A549 (cell line): ENCODE measurements at regions not wholly inside any gene's neighbourhood (a gene's known extent, or its start where the extent isn't known, plus 50 kb on each side); places are given as distances from the start of the nearest gene placed in this dataset.
"Not testable (repeated sequence)": the region's sequence is repeated elsewhere in the genome, so short reads cannot be mapped to it uniquely, and the experiment has no call there.

Experiments
- BHLHE40 ChIP-seq: IDR thresholded peaks from 2 replicates; pipeline ENCODE4 v1.6.1; 2012; ENCODE audit warnings: low read depth, low read length, inconsistent platforms
- CBX8 ChIP-seq: fragments of 200-600 bp; sonication (generic); IDR thresholded peaks from 2 replicates; pipeline ENCODE4 v1.6.1; 2016
- CTCF ChIP-seq: fragments of >200 bp; sonication (Bioruptor Twin); formaldehyde crosslinking; IDR thresholded peaks from 3 replicates; pipeline ENCODE4 v1.5.1; 2016
- EP300 ChIP-seq, 2 experiments: fragments of >200 bp; sonication (Bioruptor Twin); formaldehyde crosslinking; IDR thresholded peaks; 2 replicates in 1 of 2; 3 replicates in 1 of 2; pipeline ENCODE4 v1.6.1; 2016 to 2017
- HDAC2 ChIP-seq: fragments of 200-600 bp; sonication (generic); IDR thresholded peaks from 2 replicates; pipeline ENCODE4 v1.6.1; 2016
- POLR2A ChIP-seq: IDR thresholded peaks from 2 replicates; pipeline ENCODE4 v1.6.1; 2012; ENCODE audit warnings: mild to moderate bottlenecking, low read length
- SMC3 ChIP-seq: fragments of >200 bp; sonication (Bioruptor Twin); formaldehyde crosslinking; IDR thresholded peaks from 3 replicates; pipeline ENCODE4 v1.6.1; 2018; ENCODE audit warnings: inconsistent platforms
- TF ChIP-seq, protein P1 (sequence below): IDR thresholded peaks from 2 replicates; pipeline ENCODE4 v1.6.1; 2012
- TF ChIP-seq, protein P2 (sequence below): fragments of 200-600 bp; sonication (generic); IDR thresholded peaks from 2 replicates; pipeline ENCODE4 v1.6.1; 2016; ENCODE audit warnings: antibody characterized with exemption, mild to moderate bottlenecking, moderate library complexity

DNA sequence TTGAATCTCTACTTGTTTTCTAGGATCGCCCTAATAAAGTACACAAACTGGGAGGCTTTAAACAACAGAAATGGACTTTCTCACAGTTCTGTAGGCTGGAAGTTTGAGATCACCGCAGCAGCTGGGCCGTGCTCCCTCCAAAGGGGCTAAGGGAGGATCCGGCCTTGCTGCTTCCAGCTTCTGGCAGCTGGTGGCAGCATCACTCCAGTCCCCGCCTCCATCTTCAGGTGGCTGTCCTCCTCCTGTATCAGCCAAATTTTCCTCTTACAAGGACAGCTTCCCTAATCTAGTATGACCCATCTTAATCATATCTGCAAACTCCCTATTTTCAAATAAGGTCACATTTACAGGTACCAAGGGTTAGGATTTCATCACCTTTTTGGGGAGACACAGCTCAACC is 120.5 kb downstream of the MRPL57 start:
- TF ChIP-seq CTCF = peak; percentile 31
- not testable (repeated sequence) for TF ChIP-seq BHLHE40; CBX8; POLR2A; HDAC2; EP300 (IDR thresholded peaks at IDR 0.05)
- TF ChIP-seq, protein P1, sequence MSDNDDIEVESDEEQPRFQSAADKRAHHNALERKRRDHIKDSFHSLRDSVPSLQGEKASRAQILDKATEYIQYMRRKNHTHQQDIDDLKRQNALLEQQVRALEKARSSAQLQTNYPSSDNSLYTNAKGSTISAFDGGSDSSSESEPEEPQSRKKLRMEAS = not testable (repeated sequence)
- TF ChIP-seq, protein P2, sequence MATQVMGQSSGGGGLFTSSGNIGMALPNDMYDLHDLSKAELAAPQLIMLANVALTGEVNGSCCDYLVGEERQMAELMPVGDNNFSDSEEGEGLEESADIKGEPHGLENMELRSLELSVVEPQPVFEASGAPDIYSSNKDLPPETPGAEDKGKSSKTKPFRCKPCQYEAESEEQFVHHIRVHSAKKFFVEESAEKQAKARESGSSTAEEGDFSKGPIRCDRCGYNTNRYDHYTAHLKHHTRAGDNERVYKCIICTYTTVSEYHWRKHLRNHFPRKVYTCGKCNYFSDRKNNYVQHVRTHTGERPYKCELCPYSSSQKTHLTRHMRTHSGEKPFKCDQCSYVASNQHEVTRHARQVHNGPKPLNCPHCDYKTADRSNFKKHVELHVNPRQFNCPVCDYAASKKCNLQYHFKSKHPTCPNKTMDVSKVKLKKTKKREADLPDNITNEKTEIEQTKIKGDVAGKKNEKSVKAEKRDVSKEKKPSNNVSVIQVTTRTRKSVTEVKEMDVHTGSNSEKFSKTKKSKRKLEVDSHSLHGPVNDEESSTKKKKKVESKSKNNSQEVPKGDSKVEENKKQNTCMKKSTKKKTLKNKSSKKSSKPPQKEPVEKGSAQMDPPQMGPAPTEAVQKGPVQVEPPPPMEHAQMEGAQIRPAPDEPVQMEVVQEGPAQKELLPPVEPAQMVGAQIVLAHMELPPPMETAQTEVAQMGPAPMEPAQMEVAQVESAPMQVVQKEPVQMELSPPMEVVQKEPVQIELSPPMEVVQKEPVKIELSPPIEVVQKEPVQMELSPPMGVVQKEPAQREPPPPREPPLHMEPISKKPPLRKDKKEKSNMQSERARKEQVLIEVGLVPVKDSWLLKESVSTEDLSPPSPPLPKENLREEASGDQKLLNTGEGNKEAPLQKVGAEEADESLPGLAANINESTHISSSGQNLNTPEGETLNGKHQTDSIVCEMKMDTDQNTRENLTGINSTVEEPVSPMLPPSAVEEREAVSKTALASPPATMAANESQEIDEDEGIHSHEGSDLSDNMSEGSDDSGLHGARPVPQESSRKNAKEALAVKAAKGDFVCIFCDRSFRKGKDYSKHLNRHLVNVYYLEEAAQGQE = not testable (repeated sequence)
- TF ChIP-seq SMC3 = peak; percentile 34; the same call in 1 of the 3 replicates
